Hematopoietic multipotent progenitor cell treated with erythropoietin and hydrocortisone succinate and interleukin-3 and kit ligand, for 15 days (in vitro differentiated cells): ENCODE measurements at regions not wholly inside any gene's neighbourhood (a gene's known extent, or its start where the extent isn't known, plus 50 kb on each side); places are given as distances from the start of the nearest gene placed in this dataset.

Experiments used
- DNase-seq: peaks from one replicate; pipeline ENCODE4 v3.0.0-alpha.2; 2015; ENCODE audit warnings: low spot score

DNA sequence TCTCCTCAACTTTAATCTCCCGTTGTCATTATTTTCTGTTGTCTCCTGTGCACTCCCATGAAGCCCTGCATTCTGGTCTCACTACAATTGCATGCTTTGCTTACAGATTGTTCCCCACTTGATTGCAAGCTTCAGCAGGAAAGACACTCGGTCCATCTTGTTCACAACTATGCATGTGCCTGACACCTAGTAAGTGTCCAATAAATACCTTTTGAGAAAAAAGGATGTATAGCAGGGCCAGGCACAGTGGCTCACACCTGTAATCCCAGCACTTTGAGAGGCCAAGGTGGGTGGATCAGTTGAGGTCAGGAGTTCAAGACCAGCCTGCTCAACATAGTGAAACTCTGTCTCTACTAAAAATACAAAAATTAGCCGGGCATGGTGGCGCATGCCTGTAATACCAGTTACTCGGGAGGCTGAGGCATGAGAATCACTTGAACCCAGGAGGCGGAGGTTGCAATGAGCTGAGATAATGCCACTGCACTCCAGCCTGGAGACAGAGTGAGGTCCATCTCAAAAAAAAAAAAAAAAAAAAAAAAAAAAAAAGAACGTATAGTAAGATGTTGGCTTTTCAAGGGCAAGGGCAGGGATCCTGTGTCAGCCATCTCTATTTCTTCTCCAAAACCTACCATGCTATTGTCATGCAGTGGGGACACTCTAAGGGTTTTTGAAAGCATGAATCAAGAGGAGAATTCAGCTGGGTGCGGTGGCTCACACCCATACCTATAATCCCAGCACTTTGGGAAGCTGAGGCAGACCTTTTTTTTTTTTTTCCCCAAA is 338.3 kb downstream of the MYCN start:
- DNase-seq: no peak

DNA sequence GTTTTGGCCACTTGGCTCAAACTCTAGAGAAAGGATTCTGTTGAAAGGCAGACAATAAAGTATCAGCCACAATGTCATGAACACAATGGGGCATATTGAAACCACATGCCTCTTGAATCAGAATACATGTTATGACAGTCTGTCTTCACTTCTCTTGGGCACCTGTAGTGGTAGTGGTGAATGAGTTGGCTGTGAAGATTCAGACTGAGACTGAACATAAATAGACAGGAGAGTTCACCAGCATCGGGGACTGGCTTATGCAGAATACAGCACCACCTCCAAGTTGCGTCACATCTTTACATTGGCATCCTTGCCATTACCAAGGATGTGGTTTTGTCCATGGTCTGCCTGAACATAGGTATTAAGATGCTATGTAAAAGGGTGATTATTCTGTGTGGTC is 336.8 kb downstream of the MYCN start:
- no peak for DNase-seq

DNA sequence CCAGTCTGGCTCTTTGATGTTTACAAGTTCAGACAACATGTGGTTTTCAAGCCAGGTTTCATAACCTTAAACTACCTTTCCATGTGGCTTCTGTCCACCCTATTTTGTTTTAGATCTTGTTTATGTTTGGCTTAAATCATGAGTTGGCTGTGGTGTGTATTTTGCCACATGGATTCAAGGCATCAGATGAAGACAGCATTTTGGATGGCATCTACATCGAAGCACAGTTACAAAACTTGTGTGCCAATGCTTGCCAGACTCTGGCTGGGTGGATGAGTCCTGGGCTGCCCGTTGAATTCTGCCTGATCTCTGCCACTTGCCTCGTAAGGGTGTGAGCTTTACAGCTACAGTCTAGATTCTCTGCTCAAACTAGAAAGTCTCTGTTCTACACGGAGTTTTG is 335.3 kb downstream of the MYCN start:
- DNase-seq: no peak

DNA sequence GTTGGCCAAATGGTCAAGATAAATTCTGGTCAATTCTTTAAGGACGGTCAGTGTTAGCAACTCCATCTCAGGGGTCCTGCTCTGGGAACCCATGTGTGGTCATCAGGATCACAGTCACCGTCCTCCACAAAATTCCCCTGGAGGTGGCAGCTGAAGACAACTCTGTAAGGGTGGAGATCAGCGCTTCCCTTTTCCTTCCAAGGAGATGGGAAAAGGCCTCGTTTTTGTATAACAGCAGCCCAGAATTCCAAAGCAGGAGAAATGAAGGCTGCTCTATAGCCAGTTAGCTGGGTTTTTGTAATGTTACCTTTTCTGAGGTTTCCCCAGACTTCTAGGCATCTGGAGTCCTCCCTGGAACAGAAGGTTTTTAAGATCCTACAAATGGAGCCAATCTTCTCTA is 334.8 kb downstream of the MYCN start:
- no peak for DNase-seq

DNA sequence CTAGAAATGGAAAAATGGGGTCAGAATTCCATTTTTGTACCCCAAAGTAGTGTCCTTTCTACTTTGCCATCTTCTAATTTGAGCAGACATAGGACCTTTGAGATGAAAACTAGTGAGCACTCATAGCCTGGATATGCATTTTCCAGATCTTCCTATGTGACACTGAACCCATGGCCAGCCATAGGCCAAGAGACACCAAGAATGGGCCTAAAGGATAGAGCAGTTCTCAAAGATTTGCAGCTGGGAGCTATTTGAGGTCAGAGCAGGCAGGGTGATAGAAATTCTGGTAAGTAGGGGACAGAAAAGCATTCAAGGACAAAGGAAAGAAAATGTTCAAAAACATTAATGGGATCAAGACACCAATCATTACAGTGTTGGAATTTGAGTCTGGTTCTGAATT is 332.8 kb downstream of the MYCN start:
- DNase-seq: no peak

DNA sequence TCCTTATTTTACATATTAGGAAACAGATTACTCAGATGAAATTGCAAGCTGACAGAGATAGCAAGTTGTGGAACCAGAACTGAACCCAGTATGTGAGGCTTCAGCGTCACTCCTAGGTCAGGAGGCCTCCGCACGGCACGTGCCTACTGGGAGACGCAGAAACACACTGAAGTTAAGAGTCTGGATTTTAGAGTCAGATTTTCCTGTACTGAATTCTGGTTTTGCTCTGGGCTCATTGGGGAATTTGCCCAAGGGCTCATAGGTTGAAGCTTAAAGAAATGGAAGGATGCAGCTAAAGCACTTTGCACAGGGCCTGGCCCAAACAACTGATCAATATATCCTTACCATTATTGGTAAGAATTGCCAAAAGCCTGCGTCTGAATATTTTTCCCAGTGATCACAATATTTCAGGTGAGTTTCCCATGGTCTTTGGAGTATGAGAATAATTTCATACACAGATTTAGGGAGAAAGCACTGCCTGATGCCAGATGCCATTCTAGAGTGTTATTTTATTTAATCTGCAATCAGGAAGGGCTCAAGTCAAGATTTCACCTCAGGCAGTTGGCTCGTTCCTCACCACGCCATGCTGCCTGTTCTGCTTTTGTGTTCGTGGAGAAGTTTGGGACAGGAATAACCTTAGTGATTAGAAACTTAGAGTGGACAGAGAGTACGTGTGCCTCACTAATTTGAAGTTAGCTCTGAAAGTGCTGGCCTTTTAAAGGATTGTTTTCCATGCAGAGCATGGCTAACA is 331.9 kb downstream of the MYCN start:
- no peak for DNase-seq

DNA sequence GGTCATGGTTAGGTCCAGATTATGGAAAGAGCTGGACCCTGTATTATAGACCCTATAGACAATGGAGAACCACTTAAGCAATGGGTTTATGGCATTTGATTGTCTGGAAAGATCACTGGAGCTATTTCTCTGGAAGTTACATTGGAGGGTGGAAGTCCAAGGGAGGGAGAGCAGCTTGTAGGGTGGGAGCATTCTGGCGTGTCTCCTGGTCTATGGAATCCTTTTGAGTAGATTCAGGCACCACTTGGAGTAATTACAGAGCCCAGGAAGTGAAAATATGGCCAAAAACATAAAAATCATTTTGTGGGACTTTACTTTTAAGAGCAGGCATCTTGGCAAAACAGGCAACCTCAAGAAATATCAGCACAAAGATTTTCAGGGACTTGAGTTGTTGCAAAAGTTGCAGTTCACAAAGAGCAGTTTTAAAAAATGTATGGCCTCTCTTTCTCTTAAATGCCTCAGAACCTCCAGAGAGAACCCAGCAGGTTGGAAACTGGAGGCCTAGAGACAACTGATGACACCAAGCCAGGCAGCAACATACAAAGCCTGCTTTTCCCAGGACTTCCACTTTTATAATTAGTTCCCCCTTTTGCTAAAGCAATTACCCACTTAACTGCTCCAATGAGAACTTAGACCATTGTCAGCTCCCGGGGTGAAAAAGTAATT is 331.0 kb downstream of the MYCN start:
- DNase-seq: no peak

DNA sequence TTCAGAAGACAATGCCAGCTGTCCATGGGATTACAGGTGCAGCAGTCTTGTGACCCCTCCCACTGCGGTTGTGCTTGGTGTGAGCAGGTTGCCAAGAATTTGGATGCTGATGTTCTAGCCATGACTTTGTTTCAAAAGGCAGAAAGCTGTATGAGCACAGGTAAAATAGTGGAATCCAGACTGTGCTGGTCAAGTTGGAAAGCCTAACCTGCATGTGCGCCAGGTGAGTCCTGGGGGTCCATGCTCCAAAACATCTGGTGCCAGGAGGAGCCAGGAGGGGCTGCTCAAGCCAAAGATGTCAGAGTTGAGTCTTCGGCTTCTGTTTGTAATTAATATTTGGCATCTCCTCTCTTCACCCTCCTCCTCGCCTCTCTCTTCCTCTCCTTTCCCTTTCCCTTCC is 330.1 kb downstream of the MYCN start:
- no peak for DNase-seq

DNA sequence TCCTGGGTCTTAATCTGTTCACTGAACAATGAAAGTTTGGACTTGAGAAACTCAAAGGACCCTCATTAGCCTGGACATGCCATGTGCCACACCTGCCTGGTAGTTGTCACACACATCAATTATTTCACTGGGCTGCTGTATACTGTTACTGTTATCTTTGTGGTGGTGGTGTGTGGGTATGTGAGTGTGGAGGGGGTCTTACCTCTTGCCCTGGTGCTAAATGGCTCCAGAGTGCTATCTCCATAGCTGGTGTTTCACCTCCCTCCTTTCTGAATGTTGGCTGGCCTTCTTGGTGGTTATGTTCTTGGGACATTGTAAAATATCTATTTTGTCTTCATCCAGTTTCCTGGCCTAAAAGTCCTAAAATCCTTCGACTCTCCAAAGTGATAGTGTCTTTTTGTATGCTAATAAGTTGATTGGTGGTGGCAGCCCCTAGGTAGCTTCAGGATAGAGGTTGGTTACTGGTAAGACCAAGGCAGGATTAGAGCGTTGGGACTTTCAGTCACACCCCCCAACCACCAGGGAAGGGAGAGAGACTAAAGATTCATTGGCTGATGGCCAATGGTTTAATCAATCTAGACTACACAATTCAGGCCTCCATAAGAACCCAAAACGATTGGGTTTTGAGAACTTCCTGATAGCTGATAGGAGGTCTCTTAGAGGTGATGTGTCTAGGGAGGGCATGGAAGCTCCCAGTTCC is 328.1 kb downstream of the MYCN start:
- DNase-seq: no peak

DNA sequence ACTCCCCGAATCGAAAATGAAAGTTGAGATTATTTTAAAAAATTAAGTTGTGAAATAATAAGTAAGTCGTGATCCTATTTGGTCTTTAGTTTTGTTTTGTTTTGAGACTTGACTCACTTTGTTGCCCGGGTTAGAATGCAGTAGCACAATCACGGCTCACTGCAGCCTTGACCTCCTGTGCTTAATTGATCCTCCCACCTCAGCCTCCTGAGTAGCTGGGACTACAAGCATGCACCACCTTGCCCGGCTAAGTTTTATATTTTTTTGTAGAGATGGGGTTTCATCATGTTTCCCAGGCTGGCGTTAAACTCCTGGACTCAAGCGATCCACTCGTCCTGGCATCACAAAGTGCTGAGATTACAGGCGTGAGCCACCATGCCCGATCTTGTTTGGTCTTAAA is 326.2 kb downstream of the MYCN start:
- DNase-seq: no peak

DNA sequence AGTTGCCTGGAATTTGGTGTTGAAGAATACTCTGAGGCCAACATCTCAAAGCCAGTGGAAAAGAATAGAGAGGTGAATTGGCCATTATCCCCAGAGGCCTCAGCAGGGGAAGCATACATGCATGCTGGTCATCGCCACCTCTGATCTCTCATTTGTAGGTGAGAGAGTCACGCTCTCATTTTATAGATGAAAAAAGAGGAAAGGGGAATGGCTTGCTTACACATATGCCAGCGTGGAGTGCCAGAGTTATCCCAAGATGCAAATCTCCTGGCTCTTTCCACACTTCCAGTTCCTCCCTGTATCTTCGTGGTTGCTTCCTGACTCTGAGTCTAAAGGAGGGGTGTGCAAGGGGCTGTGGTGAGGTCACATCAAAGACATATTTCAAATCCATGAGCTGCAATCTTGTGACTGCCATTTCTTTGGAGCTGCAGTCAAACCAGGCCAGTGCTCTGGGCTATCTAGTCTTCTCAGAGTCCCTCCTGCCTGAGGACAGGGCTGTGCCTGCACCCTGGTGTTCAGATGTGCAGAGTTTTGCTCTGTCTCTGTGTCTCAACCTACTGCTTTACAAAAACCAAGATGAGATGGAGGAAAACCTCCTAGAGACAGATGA is 324.7 kb downstream of the MYCN start:
- no peak for DNase-seq

DNA sequence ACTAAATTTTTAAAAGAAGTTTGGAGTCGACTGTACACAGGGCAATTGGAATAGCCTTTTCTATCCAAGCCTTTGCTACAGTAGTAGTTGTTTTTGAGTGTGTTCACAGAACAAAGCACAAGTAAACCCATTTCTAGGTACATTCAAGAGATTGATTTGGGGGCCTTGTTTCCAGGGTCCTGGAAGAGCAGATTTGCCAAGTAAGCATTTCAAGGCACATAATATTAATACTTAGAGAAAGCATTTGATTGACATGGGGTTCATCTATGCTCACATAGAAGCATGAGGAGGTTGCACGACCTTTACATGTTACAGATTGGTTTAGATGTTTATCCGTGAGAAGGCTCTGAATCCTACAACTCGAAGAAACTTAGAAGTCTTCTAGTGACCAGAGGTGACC is 324.1 kb downstream of the MYCN start:
- no peak for DNase-seq

DNA sequence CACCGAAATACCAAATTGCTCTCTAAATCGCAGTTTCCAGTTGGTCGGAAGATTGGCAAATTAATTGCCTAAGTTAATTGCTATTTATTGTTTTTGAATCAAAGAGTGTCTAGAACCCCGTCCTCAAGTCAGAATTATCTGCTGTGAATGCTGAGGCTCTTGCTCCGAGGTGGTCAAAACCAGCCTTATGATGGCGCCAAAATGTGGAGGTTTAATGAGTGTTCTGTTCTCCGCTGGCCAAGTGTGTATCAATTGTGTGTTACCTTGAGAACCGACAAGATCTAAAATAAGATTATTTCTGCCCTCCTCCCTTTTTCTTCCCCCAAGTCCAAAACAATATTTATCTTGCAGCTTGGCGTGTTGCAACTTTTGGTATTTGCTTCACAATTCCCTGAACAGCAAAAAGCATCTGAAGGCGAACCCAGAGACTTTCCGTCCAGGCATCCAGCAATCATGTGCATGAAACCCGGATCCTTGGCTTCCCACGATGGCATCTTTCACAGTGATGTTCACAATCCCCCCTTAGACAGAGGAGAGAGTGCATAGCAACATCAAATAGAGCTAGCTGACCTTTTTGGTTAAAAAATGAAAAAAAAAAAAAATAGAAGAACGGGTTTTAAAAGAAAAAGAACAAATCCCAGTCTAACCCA is 323.0 kb downstream of the MYCN start:
- DNase-seq: no peak

DNA sequence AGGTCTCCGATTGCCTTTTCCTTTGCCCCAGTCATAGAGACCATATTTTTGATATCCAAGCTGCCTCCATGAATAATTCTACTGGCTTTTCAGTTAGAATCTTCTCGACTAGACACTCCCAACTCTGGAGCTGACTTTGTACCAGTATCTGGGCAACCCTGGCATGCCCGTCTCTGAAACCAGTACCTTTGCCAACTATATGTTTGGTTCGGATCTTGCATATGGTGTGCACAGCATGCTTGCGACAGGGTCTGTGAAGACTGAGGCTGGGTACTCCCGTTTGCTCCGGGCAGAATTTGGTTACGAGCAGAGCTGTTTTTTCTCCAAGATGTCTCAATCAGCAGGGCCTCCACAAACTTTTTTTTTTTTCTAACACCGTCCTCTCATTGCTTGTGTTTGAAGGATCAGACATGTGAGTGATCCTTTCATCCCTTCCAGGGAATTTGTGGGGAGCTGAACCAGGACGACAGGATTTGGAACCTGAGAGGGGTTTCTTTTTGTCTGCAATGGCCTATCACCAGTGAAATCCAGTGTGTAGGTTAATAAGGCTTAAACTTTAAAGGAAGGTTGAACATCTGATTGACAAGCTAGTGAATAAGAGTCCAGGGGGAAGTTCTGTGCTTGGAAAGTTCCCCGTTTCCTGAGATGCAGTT is 322.3 kb downstream of the MYCN start:
- DNase-seq: no peak

DNA sequence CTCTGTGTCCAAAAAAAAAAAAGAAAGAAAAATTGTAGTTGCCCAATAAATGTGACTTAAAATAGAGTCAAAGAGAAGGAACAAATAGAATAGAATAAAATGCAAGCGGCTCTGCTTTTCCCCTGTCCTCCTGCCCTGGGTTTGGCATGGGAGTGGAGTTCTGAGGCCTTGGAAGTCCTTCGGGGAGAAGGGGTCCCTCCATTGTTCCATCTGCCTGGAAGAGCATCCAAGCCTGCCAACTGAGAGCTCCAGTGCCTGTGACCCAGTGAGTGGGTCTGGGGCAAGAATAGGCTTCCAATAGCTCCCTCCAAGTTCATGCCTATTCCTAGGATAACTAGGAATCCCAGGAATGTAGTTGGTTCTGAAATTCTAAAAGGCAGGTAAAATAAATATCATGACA is 321.4 kb downstream of the MYCN start:
- DNase-seq: no peak

DNA sequence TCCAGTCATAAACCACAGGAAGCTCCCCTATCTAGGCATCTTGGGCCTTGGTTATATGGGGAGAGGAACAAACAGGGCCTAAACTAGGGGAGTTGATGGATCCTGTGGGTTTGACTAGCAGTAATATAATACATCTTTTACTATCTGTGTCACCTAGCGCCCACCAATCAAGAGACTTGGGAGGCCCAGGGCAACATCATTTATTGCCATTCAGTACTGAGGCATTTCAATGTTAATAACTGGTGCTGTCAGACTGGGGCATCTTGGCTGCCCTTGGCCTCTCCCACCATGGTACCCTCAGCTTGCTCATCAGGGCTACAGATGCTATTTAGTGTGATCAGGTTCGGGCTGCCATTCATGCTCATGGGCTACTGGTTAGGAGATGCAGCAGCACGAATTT is 320.7 kb downstream of the MYCN start:
- DNase-seq: no peak

DNA sequence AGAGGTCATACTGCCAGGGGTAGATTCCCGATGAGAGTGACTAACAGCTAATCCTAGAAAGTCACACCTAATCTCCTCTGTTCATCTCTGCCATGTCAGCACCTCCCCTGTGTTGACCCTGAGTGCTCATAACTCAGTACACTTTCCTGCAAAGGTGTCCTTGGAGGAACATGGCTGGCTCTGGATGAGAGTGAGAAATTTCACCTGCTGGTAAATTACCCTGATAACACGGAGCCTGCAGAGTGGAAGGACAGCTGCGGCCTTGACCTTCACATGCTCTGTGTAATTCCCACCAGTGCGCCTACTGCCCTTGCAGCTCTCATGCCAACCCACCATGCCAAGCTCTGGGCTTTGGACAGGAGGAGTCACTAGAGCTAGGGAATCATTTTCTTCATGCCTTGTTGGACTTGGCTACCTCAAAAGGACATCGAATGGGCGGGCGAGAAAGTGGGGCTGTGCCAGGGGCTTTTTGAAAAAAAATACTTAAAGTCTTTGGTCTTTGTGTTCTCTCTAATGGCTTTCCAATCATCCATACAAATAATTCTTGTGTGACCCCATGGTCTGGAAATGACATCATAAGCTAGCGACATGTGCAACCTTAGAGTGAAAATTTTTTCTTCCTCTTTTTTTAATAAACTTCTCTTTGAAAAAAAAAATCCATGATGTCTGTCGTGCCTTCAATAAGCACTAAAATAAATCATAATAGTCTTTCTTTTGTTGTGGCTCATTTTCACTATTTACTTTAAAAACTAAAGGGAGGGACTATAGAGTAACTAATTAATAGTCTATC is 319.9 kb downstream of the MYCN start:
- no peak for DNase-seq

DNA sequence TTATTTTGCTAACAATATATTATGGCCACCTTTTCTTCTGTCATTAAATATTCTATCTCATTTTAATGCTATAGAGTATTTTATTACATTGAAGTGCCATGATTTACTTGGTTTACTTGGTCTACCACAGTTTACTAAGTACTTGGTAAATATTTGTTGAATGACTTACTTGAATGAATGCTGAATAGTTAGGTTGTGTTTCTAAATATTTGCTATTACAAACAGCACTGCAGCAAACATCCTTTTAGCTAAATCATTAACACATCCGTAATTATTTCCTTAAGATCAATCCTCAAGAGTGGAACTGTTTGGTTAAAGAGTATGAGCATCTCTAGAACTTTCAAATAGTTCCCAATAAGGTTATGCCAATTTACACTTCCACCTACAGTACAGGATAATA is 318.7 kb downstream of the MYCN start:
- DNase-seq: no peak

DNA sequence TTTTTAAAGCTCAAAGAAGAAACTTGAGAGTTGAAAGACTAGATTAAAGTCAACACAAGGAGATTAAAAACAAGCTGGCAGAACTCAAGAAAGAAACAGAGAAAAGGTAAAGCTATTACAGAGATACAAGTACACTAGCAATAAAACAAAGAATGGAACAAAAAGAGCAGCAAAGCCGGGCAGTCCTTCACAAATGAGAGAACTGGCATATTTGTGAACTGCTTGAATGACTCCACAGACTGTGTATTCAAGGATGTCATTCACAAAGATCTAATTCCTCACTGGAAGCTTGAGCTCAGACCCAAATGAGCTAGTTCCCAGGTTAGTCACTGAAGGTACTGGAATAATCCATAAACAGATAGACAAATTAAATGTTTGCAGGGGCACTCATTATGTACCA is 318.0 kb downstream of the MYCN start:
- DNase-seq: no peak

DNA sequence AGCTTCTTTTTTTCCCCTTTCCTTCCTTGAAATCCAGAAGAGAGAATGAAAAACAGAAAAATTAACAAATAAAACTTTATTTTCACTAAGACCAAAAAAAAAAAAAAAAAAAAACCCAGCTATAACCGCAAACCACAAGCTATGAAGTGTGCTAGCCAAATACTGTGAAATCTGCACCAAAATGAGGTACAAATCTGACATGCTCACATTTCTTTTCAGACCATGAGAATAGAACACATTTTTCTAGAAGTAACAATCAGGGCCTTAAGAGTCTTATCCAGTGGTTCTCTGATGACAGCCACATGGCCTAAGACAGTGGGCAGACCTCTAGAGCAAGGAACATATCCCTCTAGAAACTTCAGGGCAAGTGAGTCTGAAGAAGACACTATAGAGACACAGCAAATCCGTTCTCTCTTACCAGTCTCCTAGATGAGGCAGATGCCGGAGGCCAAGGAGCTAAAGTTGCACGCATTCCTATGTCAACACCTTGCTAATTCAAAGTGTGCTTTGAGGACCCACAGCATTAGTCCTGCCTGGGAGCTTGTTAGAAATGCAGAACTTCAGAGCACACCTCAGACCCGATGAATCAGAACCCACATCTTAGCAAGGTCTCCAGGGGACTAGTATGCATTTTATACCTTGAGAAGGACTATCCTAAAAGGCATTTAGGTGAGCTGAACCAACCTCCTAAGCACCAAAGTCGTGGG is 317.1 kb downstream of the MYCN start:
- no peak for DNase-seq
